ENCODE measurements at regions not wholly inside any gene's neighbourhood (a gene's known extent, or its start where the extent isn't known, plus 50 kb on each side); places are given as distances from the start of the nearest gene placed in this dataset.

GRCh38 chr2:234686088-234686890, 189.4 kb upstream of the ARL4C start:
- Mint-ChIP-seq H3K27ac (peak overlapping the region; percentile 99), H3K4me1 (peaks cover 66% of the 10 kb centered on the region), H3K9me3 (peaks cover 7% of the 10 kb centered on the region), H3K4me3 (peak overlapping the region; percentile 38), H3K27me3 (ENCODE audit: low read depth) (no peaks in the 10 kb centered on the region), H3K36me3 (0 out of 2 replicates have a peak, but pooled peaks cover 5% of the 10 kb centered on the region)
- ChIA-PET CTCF (interaction anchor here (0.8 to 1.1 kb wide), 6 partner anchors 9 to 431 kb away, joined by 3 to 6 read pairs (median 3); no protein-coding TSS in a partner anchor), POLR2A (no interaction called here)
- peak; percentile 34; the same call in 1 of the 2 replicates for TF ChIP-seq USF2 (CRISPR knock-in tag; IDR thresholded peaks at IDR 0.05)
- peak; percentile 96 for TF ChIP-seq TEAD4 (CRISPR knock-in tag; IDR thresholded peaks at IDR 0.05)
- no peak for TF ChIP-seq TP53 (CRISPR knock-in tag; IDR thresholded peaks at IDR 0.05)
- TF ChIP-seq ELF4 (CRISPR knock-in tag; IDR thresholded peaks at IDR 0.05; ENCODE audit: low read depth) = no peak
- TF ChIP-seq ATF3 (CRISPR knock-in tag; conservative IDR thresholded peaks at IDR 0.05) = no peak
- peak; percentile 16; the same call in 1 of the 2 replicates for TF ChIP-seq ETV6 (CRISPR knock-in tag; IDR thresholded peaks at IDR 0.05)
- TF ChIP-seq HMGA2 (CRISPR knock-in tag; IDR thresholded peaks at IDR 0.05) = no peak
- TF ChIP-seq ZNF416 (CRISPR knock-in tag; IDR thresholded peaks at IDR 0.05) = no peak
- no peak for TF ChIP-seq RORB (CRISPR knock-in tag; IDR thresholded peaks at IDR 0.05)
- no peak for TF ChIP-seq NFE2L1 (CRISPR knock-in tag; IDR thresholded peaks at IDR 0.05)
- peak; percentile 39; the same call in 1 of the 2 replicates for TF ChIP-seq ZNF232 (CRISPR knock-in tag; IDR thresholded peaks at IDR 0.05)
- no peak for TF ChIP-seq E2F4 (CRISPR knock-in tag; IDR thresholded peaks at IDR 0.05; ENCODE audit: borderline replicate concordance, low read depth)
- TF ChIP-seq FOXP1 (CRISPR knock-in tag; IDR thresholded peaks at IDR 0.05; ENCODE audit: borderline replicate concordance) = no peak
- no peak for TF ChIP-seq ZNF396 (CRISPR knock-in tag; IDR thresholded peaks at IDR 0.05; ENCODE audit: borderline replicate concordance)
- no peak for TF ChIP-seq CREB1 (CRISPR knock-in tag; IDR thresholded peaks at IDR 0.05)
- TF ChIP-seq TEAD1 (CRISPR knock-in tag; IDR thresholded peaks at IDR 0.05) = peak; percentile 99
- 0 out of 2 replicates have a peak, but pooled peaks have one; percentile 21 for TF ChIP-seq SMAD3 (CRISPR knock-in tag; IDR thresholded peaks at IDR 0.05; ENCODE audit: borderline replicate concordance)
- TF ChIP-seq USF1 (CRISPR knock-in tag; IDR thresholded peaks at IDR 0.05) = peak; percentile 28; the same call in 1 of the 2 replicates
- no peak for TF ChIP-seq ZBTB21 (CRISPR knock-in tag; IDR thresholded peaks at IDR 0.05; ENCODE audit: borderline replicate concordance)
- TF ChIP-seq ATF2 (CRISPR knock-in tag; IDR thresholded peaks at IDR 0.05; ENCODE audit: borderline replicate concordance, low read depth) = no peak
- ATAC-seq = peak; percentile 96
- DNase-seq (ENCODE audit: low spot score) = peak; percentile 81

GRCh38 chr2:234684466-234684865, 187.6 kb upstream of the ARL4C start:
- H3K4me3 Mint-ChIP-seq = no peak overlapping the region
- peak overlapping the region; percentile 95 for H3K27ac Mint-ChIP-seq
- TF ChIP-seq ATF2 (CRISPR knock-in tag; IDR thresholded peaks at IDR 0.05; ENCODE audit: borderline replicate concordance, low read depth) = no peak
- no peak for TF ChIP-seq JAZF1 (CRISPR knock-in tag; IDR thresholded peaks at IDR 0.05)
- no peak for TF ChIP-seq MLX (CRISPR knock-in tag; IDR thresholded peaks at IDR 0.05)
- TF ChIP-seq ZBTB43 (CRISPR knock-in tag; IDR thresholded peaks at IDR 0.05) = no peak
- no peak for TF ChIP-seq ETV6 (CRISPR knock-in tag; IDR thresholded peaks at IDR 0.05)
- TF ChIP-seq SMAD4 (CRISPR knock-in tag; IDR thresholded peaks at IDR 0.05) = no peak
- no peak for TF ChIP-seq NFYB (CRISPR knock-in tag; conservative IDR thresholded peaks at IDR 0.05; ENCODE audit: low read depth)
- no peak for TF ChIP-seq ZNF219 (CRISPR knock-in tag; IDR thresholded peaks at IDR 0.05; ENCODE audit: borderline replicate concordance)
- H3K36me3 Mint-ChIP-seq = peaks cover 2% of the 10 kb centered on the region; the same call in 1 of the 2 replicates
- H3K4me1 Mint-ChIP-seq = peaks cover 55% of the 10 kb centered on the region
- no peaks in the 10 kb centered on the region for H3K27me3 Mint-ChIP-seq (ENCODE audit: low read depth)
- POLR2A ChIA-PET = no interaction called here
- no peak for DNase-seq (ENCODE audit: low spot score)
- CTCF ChIA-PET = interaction anchor here (1.0 kb wide), 1 partner anchor 15 kb away, joined by 4 read pairs; no protein-coding TSS in a partner anchor
- ATAC-seq = no peak
- H3K9me3 Mint-ChIP-seq = peaks cover 7% of the 10 kb centered on the region

Measured in WTC11 (cell line).